Endothelial cell of umbilical vein (primary cell): ENCODE measurements at regions not wholly inside any gene's neighbourhood (a gene's known extent, or its start where the extent isn't known, plus 50 kb on each side); places are given as distances from the start of the nearest gene placed in this dataset.

Experiments used
- BruUV-seq: library from RNA; stranded (reverse); fragments of 400-500 nt; replicated peaks from 2 replicates; lab custom pipeline; 2021; lab: Mats Ljungman, UMichigan
- CTCF ChIA-PET: fragments of 300-600, 350-600 bp; sonication (Branson Sonifier 250); formaldehyde crosslinking; loops from one replicate; lab custom pipeline; 2021; ENCODE audit warnings: antibody characterized with exemption, inconsistent platforms; lab: Charles Lee
- POLR2A ChIA-PET: fragments of 300-600, 350-600 bp; sonication (Branson Sonifier 250); formaldehyde crosslinking; loops from one replicate; lab custom pipeline; 2021; ENCODE audit warnings: antibody characterized with exemption, inconsistent platforms; lab: Charles Lee
- DNase-seq: peaks from one replicate; pipeline ENCODE4 v3.0.0-alpha.2; 2011; ENCODE audit warnings: low read depth, low spot score
- FAIRE-seq: peaks from 2 replicates; lab custom pipeline; 2011; peaks lifted over from hg19 to GRCh38; lab: Jason Lieb, UNC
- H2AFZ ChIP-seq: 2 replicates; pipeline ENCODE4 v1.6.0; 2012; ENCODE audit warnings: low read depth, low read length, control low read depth, inconsistent platforms
- H3K27ac ChIP-seq: 2 replicates; pipeline ENCODE4 v1.5.1; 2011; ENCODE audit warnings: low read depth, mild to moderate bottlenecking, control low read depth, low read length, moderate library complexity; ENCODE audit not compliant: insufficient read depth
- H3K27me3 ChIP-seq, 2 experiments: 2 replicates each; pipeline versions ENCODE4 v1.6.0 to v1.6.1; 2011; ENCODE audit warnings: low read length in 2 of 2, mixed read lengths in 1 of 2; ENCODE audit not compliant: control insufficient read depth in 2 of 2, insufficient read depth in 2 of 2
- H3K36me3 ChIP-seq, 2 experiments: 2 replicates in 1 of 2; 3 replicates in 1 of 2; pipeline ENCODE4 v1.5.1; 2011; ENCODE audit warnings: low read length in 2 of 2, mild to moderate bottlenecking in 1 of 2, moderate library complexity in 1 of 2; ENCODE audit not compliant: control insufficient read depth in 2 of 2, insufficient read depth in 2 of 2; ENCODE audit errors: extremely low read depth in 1 of 2
- H3K4me1 ChIP-seq: 3 replicates; pipeline ENCODE4 v1.5.1; 2011; ENCODE audit warnings: mild to moderate bottlenecking, low read length; ENCODE audit not compliant: control insufficient read depth, insufficient read depth; ENCODE audit errors: extremely low read depth
- H3K4me2 ChIP-seq: 2 replicates; pipeline ENCODE4 v1.6.1; 2011; ENCODE audit warnings: low read length, control low read depth, mixed read lengths; ENCODE audit not compliant: insufficient read depth
- H3K4me3 ChIP-seq, 3 experiments: fragments of 200-600 bp in 1 of 3; sonication (generic), shearing (Covaris generic) in 1 of 3; replicated peaks in 1 of 3; 2 replicates each; pipeline ENCODE4 v1.5.1; 2011 to 2016; ENCODE audit warnings: control low read depth in 3 of 3, low read length in 3 of 3, mild to moderate bottlenecking in 2 of 3, inconsistent platforms in 1 of 3, low read depth in 1 of 3, moderate library complexity in 1 of 3; ENCODE audit not compliant: insufficient read depth in 1 of 3
- H3K79me2 ChIP-seq: 2 replicates; pipeline ENCODE4 v1.6.0; 2012; ENCODE audit warnings: low read length, inconsistent platforms; ENCODE audit not compliant: control insufficient read depth, insufficient read depth
- H3K9ac ChIP-seq: replicated peaks from 2 replicates; pipeline ENCODE3; 2011; ENCODE audit warnings: low read length, control low read depth; ENCODE audit not compliant: insufficient read depth; ENCODE audit errors: extremely low read depth
- H3K9me1 ChIP-seq: replicated peaks from 3 replicates; pipeline ENCODE4 v1.6.0; 2011; ENCODE audit warnings: mild to moderate bottlenecking, low read length; ENCODE audit not compliant: control insufficient read depth, insufficient read depth; ENCODE audit errors: extremely low read depth
- H3K9me3 ChIP-seq: replicated peaks from 2 replicates; pipeline ENCODE4 v1.5.1; 2012; ENCODE audit warnings: low read length, inconsistent platforms; ENCODE audit not compliant: control insufficient read depth, insufficient read depth
- H4K20me1 ChIP-seq: replicated peaks from 2 replicates; pipeline ENCODE3; 2011; ENCODE audit warnings: mild to moderate bottlenecking, low read length; ENCODE audit not compliant: control insufficient read depth, insufficient read depth; ENCODE audit errors: extremely low read depth
- EZH2 ChIP-seq: IDR thresholded peaks from 2 replicates; pipeline ENCODE4 v1.6.1; 2012; ENCODE audit warnings: borderline replicate concordance, low read depth, mild to moderate bottlenecking, moderate library complexity, low read length, inconsistent platforms; ENCODE audit not compliant: severe bottlenecking
- FOS ChIP-seq: IDR thresholded peaks from 2 replicates; pipeline ENCODE4 v1.6.1; 2011; ENCODE audit warnings: mild to moderate bottlenecking, low read length, moderate library complexity, borderline replicate concordance; ENCODE audit not compliant: insufficient read depth
- GATA2 ChIP-seq: IDR thresholded peaks from 2 replicates; pipeline ENCODE4 v1.7.0; 2011; ENCODE audit warnings: low read depth, mild to moderate bottlenecking, moderate library complexity, mixed read lengths, low read length; ENCODE audit not compliant: insufficient read length, insufficient read depth
- JUN ChIP-seq: IDR thresholded peaks from 2 replicates; pipeline ENCODE4 v1.6.1; 2011; ENCODE audit warnings: borderline replicate concordance, low read depth; ENCODE audit not compliant: insufficient read length, insufficient read depth
- MAX ChIP-seq: IDR thresholded peaks from 2 replicates; pipeline ENCODE4 v1.6.1; 2011; ENCODE audit not compliant: insufficient read depth, insufficient read length
- MYC ChIP-seq: IDR thresholded peaks from one replicate; pipeline ENCODE4 v1.6.1; 2011; ENCODE audit warnings: mild to moderate bottlenecking, low read depth, low read length
- POLR2A ChIP-seq: IDR thresholded peaks from 2 replicates; pipeline ENCODE4 v1.6.1; 2012; ENCODE audit warnings: low read depth, mild to moderate bottlenecking, control low read depth, low read length
- POLR2AphosphoS5 ChIP-seq: IDR thresholded peaks from 2 replicates; pipeline ENCODE4 v1.6.1; 2012; ENCODE audit warnings: low read depth, mild to moderate bottlenecking, control low read depth, low read length, moderate library complexity; ENCODE audit not compliant: insufficient read depth
- dilution Hi-C: fragments of 300-500 bp; cut with MboI; formaldehyde crosslinking; loops from one replicate; pipeline ENCODE4 v1.15.0; 2019; ENCODE audit warnings: low sequenced_read_pairs; ENCODE audit not compliant: extremely low pct_ligation_motif_present
- intact Hi-C: fragments of 100-400 bp; cut with micrococcal nuclease; formaldehyde crosslinking; loops from one replicate; pipeline ENCODE4 v1.10.0; 2022
- TF ChIP-seq, protein P1 (sequence below), 2 donors: IDR thresholded peaks; 1 replicate in 1 of 2; 2 replicates in 1 of 2; pipeline ENCODE4 v1.5.1; 2011; ENCODE audit warnings: low read length in 2 of 2, mild to moderate bottlenecking in 2 of 2, moderate library complexity in 2 of 2, control low read depth in 1 of 2, inconsistent platforms in 1 of 2, low read depth in 1 of 2; ENCODE audit not compliant: insufficient read depth in 1 of 2; ENCODE audit errors: extremely low read depth in 1 of 2

DNA sequence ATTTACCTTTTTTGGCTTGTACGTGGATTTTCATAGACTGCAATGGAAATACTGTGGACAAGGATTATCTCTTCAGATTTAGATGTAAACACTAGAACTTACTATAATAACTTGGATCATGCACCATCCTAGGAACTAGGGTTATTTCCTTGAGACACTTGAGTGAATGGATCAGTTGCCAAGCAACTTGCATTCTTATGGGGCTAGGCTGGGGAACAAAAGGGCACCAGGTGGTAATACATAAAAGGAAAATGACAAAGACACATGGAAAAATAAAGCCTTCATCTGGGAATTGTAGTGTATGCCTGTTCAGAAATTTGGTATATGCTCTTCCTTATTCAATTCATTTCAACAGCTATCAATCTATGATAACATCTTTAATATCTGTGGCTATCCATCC lies 247.1 kb downstream of the SPRY1 start:
- Histone ChIP-seq H3K79me2 (no peaks in the 10 kb centered on the region), H3K4me3 (no peak overlapping the region), H3K9me3 (no peaks in the 10 kb centered on the region), H3K4me1 (no peaks in the 10 kb centered on the region), H3K9me1 (no peaks in the 10 kb centered on the region), H4K20me1 (no peaks in the 10 kb centered on the region), H3K36me3 (no peaks in the 10 kb centered on the region), H2AFZ (no peak overlapping the region), H3K4me2 (no peak overlapping the region), H3K9ac (no peak overlapping the region), H3K27me3 (no peaks in the 10 kb centered on the region), H3K27ac (no peak overlapping the region)
- intact Hi-C loops = no loop called here
- FAIRE-seq = no peak
- BruUV-seq = no TSS peak
- ChIA-PET CTCF (interaction anchor here (1.4 kb wide), 1 partner anchor 23 kb away, joined by 3 read pairs; no protein-coding TSS in a partner anchor), POLR2A (no interaction called here)
- dilution Hi-C loops = no loop called here
- no peak for TF ChIP-seq MAX
- no peak for TF ChIP-seq POLR2A
- TF ChIP-seq POLR2AphosphoS5 = no peak
- TF ChIP-seq EZH2 = no peak
- DNase-seq = no peak

DNA sequence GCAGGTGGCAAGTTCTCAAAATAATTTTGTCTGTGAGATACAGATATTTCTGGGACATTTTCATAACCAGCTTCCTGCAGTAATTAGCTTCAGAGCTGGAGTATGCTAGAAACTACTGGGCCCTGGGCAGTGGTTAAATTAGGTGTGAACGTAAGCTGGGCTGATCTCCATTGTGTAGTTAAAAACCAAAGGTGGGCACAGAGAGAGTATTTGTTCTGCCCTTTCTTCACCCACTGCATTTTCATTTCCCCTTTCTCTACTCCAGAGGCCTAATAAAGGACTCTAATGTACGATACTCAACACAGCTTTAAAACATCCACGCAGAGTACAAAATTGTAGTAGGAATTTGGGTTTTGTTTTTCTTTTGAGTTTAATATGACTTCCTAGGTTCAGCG lies 252.7 kb downstream of the SPRY1 start:
- Histone ChIP-seq H3K36me3 (no peaks in the 10 kb centered on the region), H4K20me1 (no peaks in the 10 kb centered on the region), H3K4me3 (no peak overlapping the region), H3K4me1 (no peaks in the 10 kb centered on the region), H3K9ac (no peak overlapping the region), H3K9me3 (no peaks in the 10 kb centered on the region), H3K9me1 (no peaks in the 10 kb centered on the region), H2AFZ (no peak overlapping the region), H3K79me2 (no peaks in the 10 kb centered on the region), H3K27ac (no peak overlapping the region), H3K4me2 (no peak overlapping the region), H3K27me3 (no peaks in the 10 kb centered on the region)
- CTCF ChIA-PET = interaction anchor here (1.3 to 2.4 kb wide), 2 partner anchors 11 to 28 kb away, joined by 3 to 12 read pairs; no protein-coding TSS in a partner anchor
- DNase-seq (no peak), FAIRE-seq (no peak)
- intact Hi-C loops (no loop called here), dilution Hi-C loops (no loop called here)
- POLR2A ChIA-PET = no interaction called here
- TF ChIP-seq, protein P1, sequence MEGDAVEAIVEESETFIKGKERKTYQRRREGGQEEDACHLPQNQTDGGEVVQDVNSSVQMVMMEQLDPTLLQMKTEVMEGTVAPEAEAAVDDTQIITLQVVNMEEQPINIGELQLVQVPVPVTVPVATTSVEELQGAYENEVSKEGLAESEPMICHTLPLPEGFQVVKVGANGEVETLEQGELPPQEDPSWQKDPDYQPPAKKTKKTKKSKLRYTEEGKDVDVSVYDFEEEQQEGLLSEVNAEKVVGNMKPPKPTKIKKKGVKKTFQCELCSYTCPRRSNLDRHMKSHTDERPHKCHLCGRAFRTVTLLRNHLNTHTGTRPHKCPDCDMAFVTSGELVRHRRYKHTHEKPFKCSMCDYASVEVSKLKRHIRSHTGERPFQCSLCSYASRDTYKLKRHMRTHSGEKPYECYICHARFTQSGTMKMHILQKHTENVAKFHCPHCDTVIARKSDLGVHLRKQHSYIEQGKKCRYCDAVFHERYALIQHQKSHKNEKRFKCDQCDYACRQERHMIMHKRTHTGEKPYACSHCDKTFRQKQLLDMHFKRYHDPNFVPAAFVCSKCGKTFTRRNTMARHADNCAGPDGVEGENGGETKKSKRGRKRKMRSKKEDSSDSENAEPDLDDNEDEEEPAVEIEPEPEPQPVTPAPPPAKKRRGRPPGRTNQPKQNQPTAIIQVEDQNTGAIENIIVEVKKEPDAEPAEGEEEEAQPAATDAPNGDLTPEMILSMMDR (IDR thresholded peaks at IDR 0.05; ENCODE audit: extremely low read depth in 1 of 2, insufficient read depth in 1 of 2, low read depth in 1 of 2, low read length in 2 of 2) = no peak
- TF ChIP-seq POLR2AphosphoS5 (no peak), POLR2A (no peak), MYC (no peak), EZH2 (no peak), FOS (no peak), JUN (no peak), GATA2 (no peak), MAX (no peak)
- no TSS peak for BruUV-seq
